Lung (tissue), 11 donors: ENCODE measurements at regions not wholly inside any gene's neighbourhood (a gene's known extent, or its start where the extent isn't known, plus 50 kb on each side); places are given as distances from the start of the nearest gene placed in this dataset.
"Not testable (repeated sequence)": the region's sequence is repeated elsewhere in the genome, so short reads cannot be mapped to it uniquely, and the experiment has no call there.

Experiments
- ATAC-seq: fragments of 200-7000 bp; cut with Tn5 transposase; one replicate; pipeline ENCODE4 v1.9.1; 2020; ENCODE audit warnings: moderate number of reproducible peaks; ENCODE audit not compliant: insufficient read depth, low FRiP score
- DNase-seq, 3 donors: peaks; one replicate each; pipeline ENCODE4 v3.0.0-alpha.2; 2013 to 2017
- H3K27ac ChIP-seq, 2 donors: one replicate each; pipeline ENCODE4 v1.5.1; 2013; ENCODE audit warnings: mild to moderate bottlenecking in 2 of 2, moderate library complexity in 2 of 2, control low read depth in 1 of 2, inconsistent platforms in 1 of 2, low read depth in 1 of 2, low read length in 1 of 2
- H3K27me3 ChIP-seq, 3 donors: one replicate each; pipeline ENCODE4 v1.5.1; 2013; ENCODE audit warnings: low read length in 2 of 3; ENCODE audit not compliant: control insufficient read depth in 3 of 3, insufficient read depth in 3 of 3
- H3K36me3 ChIP-seq, 4 donors: one replicate each; pipeline ENCODE4 v1.5.1; 2013; ENCODE audit warnings: low read length in 4 of 4, mild to moderate bottlenecking in 1 of 4, moderate library complexity in 1 of 4; ENCODE audit not compliant: control insufficient read depth in 4 of 4, insufficient read depth in 4 of 4
- H3K4me1 ChIP-seq, 5 donors: one replicate each; pipeline ENCODE4 v1.5.1; 2013; ENCODE audit warnings: low read length in 5 of 5, mild to moderate bottlenecking in 2 of 5, moderate library complexity in 1 of 5; ENCODE audit not compliant: control insufficient read depth in 5 of 5, insufficient read depth in 5 of 5
- H3K4me3 ChIP-seq: one replicate; pipeline ENCODE4 v1.5.1; 2013; ENCODE audit warnings: mild to moderate bottlenecking, control low read depth, moderate library complexity
- H3K9ac ChIP-seq, 2 donors: one replicate each; pipeline ENCODE4 v1.5.1; 2013; ENCODE audit warnings: low read length in 2 of 2, control low read depth in 1 of 2; ENCODE audit not compliant: insufficient read depth in 1 of 2
- H3K9me3 ChIP-seq, 4 donors: one replicate each; pipeline ENCODE4 v1.5.1; 2013; ENCODE audit warnings: low read length in 3 of 4, mild to moderate bottlenecking in 1 of 4, moderate library complexity in 1 of 4; ENCODE audit not compliant: control insufficient read depth in 4 of 4, insufficient read depth in 3 of 4
- CTCF ChIP-seq: IDR thresholded peaks from 2 replicates; pipeline ENCODE4 v1.5.1; 2012; ENCODE audit warnings: mild to moderate bottlenecking; ENCODE audit errors: control extremely low read depth, extremely low read depth
- WGBS, 2 donors: extraction: QIAGEN DNeasy Blood & Tissue Kit; methylation state at CpG; one replicate each; pipeline ENCODE4 v1.1.7; 2013; 5-methylcytosine and 5-hydroxymethylcytosine counted together
- donor health status: control.
- donor health status: control.
- donor health status: Bipolar disorder and iron deficiency.
- donor health status: healthy.
- donor health status: DM: yes; HTN: yes; CAD: no.

DNA sequence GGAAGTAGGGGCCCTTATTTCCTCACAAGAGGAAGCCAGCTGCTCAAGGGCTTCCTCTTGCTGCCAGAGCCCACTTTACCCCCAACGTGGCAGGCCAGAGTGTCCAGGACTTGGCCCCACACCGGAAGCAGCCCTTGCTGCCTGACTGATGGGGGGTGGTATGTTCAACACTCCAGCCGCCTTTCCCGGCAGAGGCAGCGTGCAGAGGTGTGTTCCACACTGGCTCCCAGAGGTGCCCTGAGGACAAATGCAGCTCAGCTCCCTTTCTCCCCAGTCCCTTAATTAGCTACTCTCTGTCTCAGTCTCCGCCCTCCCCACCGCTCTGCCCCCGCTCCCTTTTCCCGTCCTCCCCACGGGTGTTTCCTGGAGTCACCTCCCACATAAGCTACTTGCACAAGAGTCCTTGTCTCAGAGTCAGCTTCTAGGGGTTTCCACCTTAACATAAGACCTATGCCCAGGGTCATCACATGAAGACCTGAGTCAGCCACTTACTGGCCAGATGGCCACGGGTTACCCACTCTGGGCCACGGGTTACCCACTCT lies 61.7 kb upstream of the SHLD1 start:
- no peaks in the 10 kb centered on the region for H3K4me1 ChIP-seq
- H3K36me3 ChIP-seq = no peaks in the 10 kb centered on the region
- no peak overlapping the region for H3K4me3 ChIP-seq
- H3K9me3 ChIP-seq = no peaks in the 10 kb centered on the region
- peak overlapping the region in 1 of 2 donors; percentile 56 for H3K27ac ChIP-seq
- TF ChIP-seq CTCF = no peak
- DNase-seq (no peak), ATAC-seq (peak; percentile 35)
- no peaks in the 10 kb centered on the region for H3K27me3 ChIP-seq
- H3K9ac ChIP-seq = no peak overlapping the region
- WGBS, 2 donors = 27 to 41% methylated on average over 11 to 12 of the region's 12 CpGs

GRCh38 chr20:5687884-5688283 lies 62.3 kb upstream of the SHLD1 start:
- peak; percentile 41 for ATAC-seq
- WGBS, 2 donors = 29 to 63% methylated on average over 4 of the region's 4 CpGs
- no peak for TF ChIP-seq CTCF

GRCh38 chr20:5686384-5687105 lies 63.7 kb upstream of the SHLD1 start:
- Histone ChIP-seq H3K4me3 (no peak overlapping the region), H3K27ac (peak overlapping the region in 1 of 2 donors; percentile 20), H3K9me3 (no peaks in the 10 kb centered on the region), H3K36me3 (no peaks in the 10 kb centered on the region), H3K27me3 (no peaks in the 10 kb centered on the region), H3K4me1 (no peaks in the 10 kb centered on the region), H3K9ac (no peak overlapping the region)
- TF ChIP-seq CTCF = no peak
- WGBS, 2 donors = 72 to 87% methylated on average over 15 of the region's 15 CpGs
- no peak for ATAC-seq
- DNase-seq = no peak

More at GRCh38 chr20:5687884-5688283, 62.3 kb upstream of the SHLD1 start:
- Histone ChIP-seq H3K36me3 (no peaks in the 10 kb centered on the region), H3K9me3 (no peaks in the 10 kb centered on the region), H3K27me3 (no peaks in the 10 kb centered on the region), H3K4me1 (no peaks in the 10 kb centered on the region), H3K27ac (peak overlapping the region in 1 of 2 donors; percentile 56), H3K9ac (no peak overlapping the region), H3K4me3 (no peak overlapping the region)
- DNase-seq = no peak

GRCh38 chr20:5682556-5682955 lies 67.6 kb upstream of the SHLD1 start:
- H3K9ac ChIP-seq, ATAC-seq, DNase-seq, H3K27ac ChIP-seq, H3K4me3 ChIP-seq, H3K4me1 ChIP-seq, H3K27me3 ChIP-seq, H3K36me3 ChIP-seq, H3K9me3 ChIP-seq: not testable (repeated sequence)
- 6 to 38% methylated on average over 2 of the region's 2 CpGs for WGBS, 2 donors
